AG10803 (cell line): ENCODE measurements at regions not wholly inside any gene's neighbourhood (a gene's known extent, or its start where the extent isn't known, plus 50 kb on each side); places are given as distances from the start of the nearest gene placed in this dataset.

Experiments
- DNase-seq: peaks from one replicate; pipeline ENCODE4 v3.0.0; 2010; ENCODE audit warnings: low read depth
- H3K4me3 ChIP-seq: 2 replicates; pipeline ENCODE4 v1.5.1; 2011; ENCODE audit warnings: mild to moderate bottlenecking, low read length, control low read depth
- CTCF ChIP-seq: conservative IDR thresholded peaks from 2 replicates; pipeline ENCODE4 v1.5.1; 2011; ENCODE audit warnings: mild to moderate bottlenecking, low read length, control low read depth, inconsistent platforms

GRCh38 chr2:176680916-176681516, 411.8 kb downstream of the MTX2 start:
- no peak for TF ChIP-seq CTCF
- peak; percentile 60 for DNase-seq

GRCh38 chr2:176681584-176682115, 412.4 kb downstream of the MTX2 start:
- no peak for DNase-seq
- TF ChIP-seq CTCF: no peak
- no peak overlapping the region for H3K4me3 ChIP-seq

More at GRCh38 chr2:176680916-176681516, 411.8 kb downstream of the MTX2 start:
- no peak overlapping the region for H3K4me3 ChIP-seq

GRCh38 chr2:176682278-176682677, 413.0 kb downstream of the MTX2 start:
- H3K4me3 ChIP-seq: peak overlapping the region; percentile 8; the same call in 1 of the 2 replicates
- peak; percentile 64 for DNase-seq

GRCh38 chr2:176683618-176684111, 414.4 kb downstream of the MTX2 start:
- DNase-seq: no peak
- no peak for TF ChIP-seq CTCF

More at GRCh38 chr2:176682278-176682677, 413.0 kb downstream of the MTX2 start:
- TF ChIP-seq CTCF: no peak

GRCh38 chr2:176685908-176686307, 416.7 kb downstream of the MTX2 start:
- DNase-seq: peak; percentile 25

More at GRCh38 chr2:176683618-176684111, 414.4 kb downstream of the MTX2 start:
- no peak overlapping the region for H3K4me3 ChIP-seq

GRCh38 chr2:176686328-176686727, 417.1 kb downstream of the MTX2 start:
- TF ChIP-seq CTCF: no peak
- no peak for DNase-seq
- no peak overlapping the region for H3K4me3 ChIP-seq

More at GRCh38 chr2:176685908-176686307, 416.7 kb downstream of the MTX2 start:
- no peak overlapping the region for H3K4me3 ChIP-seq
- TF ChIP-seq CTCF: no peak

GRCh38 chr2:176687342-176687741, 418.1 kb downstream of the MTX2 start:
- no peak for DNase-seq
- TF ChIP-seq CTCF: no peak
- no peak overlapping the region for H3K4me3 ChIP-seq
